HG03060 (cell line): ENCODE measurements at regions not wholly inside any gene's neighbourhood (a gene's known extent, or its start where the extent isn't known, plus 50 kb on each side); places are given as distances from the start of the nearest gene placed in this dataset.

ENCODE experiments used
- ATAC-seq: cut with Tn5 transposase; IDR thresholded peaks from one replicate; pipeline ENCODE4 v1.9.1; 2021; ENCODE audit warnings: low read depth, moderate number of reproducible peaks; ENCODE audit not compliant: unreplicated experiment

GRCh38 chr1:4033713-4034112, 133.6 kb upstream of the C1orf174 start:
- ATAC-seq = no peak

GRCh38 chr1:4034318-4034887, 134.3 kb upstream of the C1orf174 start:
- ATAC-seq = no peak

GRCh38 chr1:4044967-4045366, 144.9 kb upstream of the C1orf174 start:
- no peak for ATAC-seq

GRCh38 chr1:4045397-4046010, 145.4 kb upstream of the C1orf174 start:
- no peak for ATAC-seq

GRCh38 chr1:4046836-4047461, 146.9 kb upstream of the C1orf174 start:
- no peak for ATAC-seq

GRCh38 chr1:4047666-4048065, 147.6 kb upstream of the C1orf174 start:
- ATAC-seq = no peak

- no peak for ATAC-seq
Observed at GRCh38 chr1:4048076-4048475, 148.0 kb upstream of the C1orf174 start.

- no peak for ATAC-seq
Observed at GRCh38 chr1:4048921-4049320, 148.8 kb upstream of the C1orf174 start.

GRCh38 chr1:4050998-4051397, 150.9 kb upstream of the C1orf174 start:
- ATAC-seq = no peak

GRCh38 chr1:4052657-4053056, 152.6 kb upstream of the C1orf174 start:
- no peak for ATAC-seq

- ATAC-seq = no peak
Observed at GRCh38 chr1:4053160-4053748, 153.2 kb upstream of the C1orf174 start.

- no peak for ATAC-seq
Observed at GRCh38 chr1:4053774-4054173, 153.7 kb upstream of the C1orf174 start.

GRCh38 chr1:4055294-4055967, 155.4 kb upstream of the C1orf174 start:
- no peak for ATAC-seq

- ATAC-seq = no peak
Observed at GRCh38 chr1:4056422-4056821, 156.3 kb upstream of the C1orf174 start.

- no peak for ATAC-seq
Observed at GRCh38 chr1:4056989-4057388, 156.9 kb upstream of the C1orf174 start.

GRCh38 chr1:4057603-4058002, 157.5 kb upstream of the C1orf174 start:
- ATAC-seq = no peak

- no peak for ATAC-seq
Observed at GRCh38 chr1:4058122-4058521, 158.1 kb upstream of the C1orf174 start.

- no peak for ATAC-seq
Observed at GRCh38 chr1:4058706-4059105, 158.6 kb upstream of the C1orf174 start.

GRCh38 chr1:4059270-4059669, 159.2 kb upstream of the C1orf174 start:
- ATAC-seq = no peak

- no peak for ATAC-seq
Observed at GRCh38 chr1:4060850-4061249, 160.8 kb upstream of the C1orf174 start.

- ATAC-seq = no peak
Observed at GRCh38 chr1:4061521-4062031, 161.5 kb upstream of the C1orf174 start.
